HEK293T (cell line): ENCODE measurements at regions not wholly inside any gene's neighbourhood (a gene's known extent, or its start where the extent isn't known, plus 50 kb on each side); places are given as distances from the start of the nearest gene placed in this dataset.

ENCODE experiments used
- BHLHE40 ChIP-seq: fragments of 450-650 bp; IDR thresholded peaks from 2 replicates; pipeline ENCODE4 v1.6.1; 2016; ENCODE audit warnings: mild to moderate bottlenecking, moderate library complexity, borderline replicate concordance
- FOXA1 ChIP-seq: fragments of 450-650 bp; IDR thresholded peaks from 2 replicates; pipeline ENCODE4 v1.6.1; 2016; ENCODE audit warnings: mild to moderate bottlenecking
- HDGF ChIP-seq: fragments of 450-650 bp; IDR thresholded peaks from 2 replicates; pipeline ENCODE4 v1.6.1; 2017; ENCODE audit warnings: antibody characterized with exemption, borderline replicate concordance
- NFRKB ChIP-seq: fragments of 450-650 bp; IDR thresholded peaks from 2 replicates; pipeline ENCODE4 v1.6.1; 2016; ENCODE audit warnings: mild to moderate bottlenecking, moderate library complexity
- PKNOX1 ChIP-seq: fragments of 450-650 bp; IDR thresholded peaks from 2 replicates; pipeline ENCODE4 v1.6.1; 2016
- SP1 ChIP-seq: fragments of 450-650 bp; IDR thresholded peaks from 2 replicates; pipeline ENCODE4 v1.6.1; 2017
- ZNF384 ChIP-seq: fragments of 450-650 bp; IDR thresholded peaks from 2 replicates; pipeline ENCODE4 v1.6.1; 2016

GRCh38 chr13:104163866-104164630 is 1097.8 kb upstream of the SLC10A2 start:
- no peak for TF ChIP-seq SP1
- TF ChIP-seq PKNOX1: no peak
- TF ChIP-seq ZNF384: no peak
- TF ChIP-seq NFRKB: no peak
- no peak for TF ChIP-seq BHLHE40
- TF ChIP-seq FOXA1: no peak
- no peak for TF ChIP-seq HDGF
